ENCODE measurements at regions not wholly inside any gene's neighbourhood (a gene's known extent, or its start where the extent isn't known, plus 50 kb on each side); places are given as distances from the start of the nearest gene placed in this dataset.

- H3K27me3 ChIP-seq, result peaks cover 0 to 37% (median 23%) of the 10 kb centered on the region in 7 donors
- intact Hi-C loops (cut with DNase I), result no loop called here
Observed at GRCh38 chr20:56983813-56984212, 282.6 kb downstream of the BMP7 start.

GRCh38 chr20:56985066-56985685 lies 281.3 kb downstream of the BMP7 start:
- WGBS, 2 donors, result 39 to 50% methylated on average over 2 of the region's 2 CpGs
- peaks cover 0 to 36% (median 21%) of the 10 kb centered on the region in 7 donors for H3K27me3 ChIP-seq
- peaks cover 0 to 42% (median 32%) of the 10 kb centered on the region in 11 donors for H3K9me3 ChIP-seq
- ATAC-seq, result no peak
- DNase-seq, result no peak
- H3K4me3 ChIP-seq, result no peak overlapping the region
- no peak overlapping the region for H3K27ac ChIP-seq
- no peaks in the 10 kb centered on the region for H3K4me1 ChIP-seq
- H3K36me3 ChIP-seq, result no peaks in the 10 kb centered on the region
- no peak for TF ChIP-seq CTCF (IDR thresholded peaks at IDR 0.05)
- intact Hi-C loops (cut with DNase I), result no loop called here

More at GRCh38 chr20:56983813-56984212, 282.6 kb downstream of the BMP7 start:
- no peak overlapping the region for H3K27ac ChIP-seq
- DNase-seq (no peak), ATAC-seq (no peak)
- H3K36me3 ChIP-seq, result no peaks in the 10 kb centered on the region
- no peak for TF ChIP-seq CTCF (IDR thresholded peaks at IDR 0.05)
- peaks cover 0 to 42% (median 32%) of the 10 kb centered on the region in 11 donors for H3K9me3 ChIP-seq
- no peak overlapping the region for H3K4me3 ChIP-seq
- no peaks in the 10 kb centered on the region for H3K4me1 ChIP-seq

GRCh38 chr20:56986476-56986875 lies 280.0 kb downstream of the BMP7 start:
- WGBS, 2 donors, result 96% methylated on average over 1 of the region's 1 CpG
- H3K9me3 ChIP-seq, result peaks cover 0 to 42% (median 32%) of the 10 kb centered on the region in 11 donors
- no peak for TF ChIP-seq CTCF (IDR thresholded peaks at IDR 0.05)
- H3K27me3 ChIP-seq, result peaks cover 0 to 35% (median 26%) of the 10 kb centered on the region in 7 donors
- H3K36me3 ChIP-seq, result no peaks in the 10 kb centered on the region
- no peak overlapping the region for H3K27ac ChIP-seq
- DNase-seq (no peak), ATAC-seq (no peak)
- intact Hi-C loops (cut with DNase I), result no loop called here
- H3K4me1 ChIP-seq, result no peaks in the 10 kb centered on the region
- no peak overlapping the region for H3K4me3 ChIP-seq

GRCh38 chr20:56986931-56987720 lies 279.3 kb downstream of the BMP7 start:
- no peak for DNase-seq
- Histone ChIP-seq H3K27me3 (peaks cover 0 to 40% (median 23%) of the 10 kb centered on the region in 7 donors), H3K4me1 (no peaks in the 10 kb centered on the region), H3K27ac (no peak overlapping the region), H3K36me3 (no peaks in the 10 kb centered on the region), H3K9me3 (peaks cover 0 to 42% (median 32%) of the 10 kb centered on the region in 11 donors), H3K4me3 (no peak overlapping the region)
- intact Hi-C loops (cut with DNase I), result no loop called here
- ATAC-seq, result no peak
- TF ChIP-seq CTCF (IDR thresholded peaks at IDR 0.05), result no peak
- 81% methylated on average over 12 of the region's 12 CpGs for WGBS, 2 donors
